ENCODE measurements at regions not wholly inside any gene's neighbourhood (a gene's known extent, or its start where the extent isn't known, plus 50 kb on each side); places are given as distances from the start of the nearest gene placed in this dataset.
A peak's percentile ranks its signal among the peaks of the same experiment; 100 is the strongest.

- Histone ChIP-seq H3K4me3 (no peak overlapping the region), H3K9me3 (no peaks in the 10 kb centered on the region), H3K4me1 (no peaks in the 10 kb centered on the region), H3K27me3 (no peaks in the 10 kb centered on the region), H3K27ac (no peak overlapping the region), H3K36me3 (no peaks in the 10 kb centered on the region)
- DNase-seq, result no peak
- 65 to 86% methylated on average over 5 of the region's 5 CpGs for WGBS, 2 donors
- TF ChIP-seq EP300 (IDR thresholded peaks at IDR 0.05), result no peak
- no peak for TF ChIP-seq POLR2A (IDR thresholded peaks at IDR 0.05)
- TF ChIP-seq, protein P1, sequence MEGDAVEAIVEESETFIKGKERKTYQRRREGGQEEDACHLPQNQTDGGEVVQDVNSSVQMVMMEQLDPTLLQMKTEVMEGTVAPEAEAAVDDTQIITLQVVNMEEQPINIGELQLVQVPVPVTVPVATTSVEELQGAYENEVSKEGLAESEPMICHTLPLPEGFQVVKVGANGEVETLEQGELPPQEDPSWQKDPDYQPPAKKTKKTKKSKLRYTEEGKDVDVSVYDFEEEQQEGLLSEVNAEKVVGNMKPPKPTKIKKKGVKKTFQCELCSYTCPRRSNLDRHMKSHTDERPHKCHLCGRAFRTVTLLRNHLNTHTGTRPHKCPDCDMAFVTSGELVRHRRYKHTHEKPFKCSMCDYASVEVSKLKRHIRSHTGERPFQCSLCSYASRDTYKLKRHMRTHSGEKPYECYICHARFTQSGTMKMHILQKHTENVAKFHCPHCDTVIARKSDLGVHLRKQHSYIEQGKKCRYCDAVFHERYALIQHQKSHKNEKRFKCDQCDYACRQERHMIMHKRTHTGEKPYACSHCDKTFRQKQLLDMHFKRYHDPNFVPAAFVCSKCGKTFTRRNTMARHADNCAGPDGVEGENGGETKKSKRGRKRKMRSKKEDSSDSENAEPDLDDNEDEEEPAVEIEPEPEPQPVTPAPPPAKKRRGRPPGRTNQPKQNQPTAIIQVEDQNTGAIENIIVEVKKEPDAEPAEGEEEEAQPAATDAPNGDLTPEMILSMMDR (IDR thresholded peaks at IDR 0.05), result no peak
- intact Hi-C loops (cut with DNase I), result no loop called here
Observed at GRCh38 chr5:12072441-12072840, 168.2 kb upstream of the CTNND2 start.

DNA sequence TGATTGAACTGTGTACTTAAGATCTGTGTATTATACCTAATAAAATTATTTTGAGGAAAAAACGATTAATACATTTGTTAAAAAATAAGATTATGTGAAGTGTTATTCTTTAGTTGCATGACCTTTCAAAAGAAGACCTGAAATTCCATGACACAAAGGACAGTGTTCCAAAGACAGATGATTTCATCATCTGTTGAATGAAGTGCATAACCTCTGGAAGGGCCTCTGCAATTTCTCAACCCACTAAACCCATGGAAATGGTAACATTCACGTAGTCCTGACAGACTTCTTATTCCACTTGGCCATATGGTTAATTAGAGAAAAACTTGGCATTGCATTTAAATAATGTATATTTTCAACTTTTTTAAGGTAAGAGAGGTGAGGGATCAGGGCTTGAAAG is 167.2 kb upstream of the CTNND2 start:
- DNase-seq, result no peak
- Histone ChIP-seq H3K4me3 (no peak overlapping the region), H3K36me3 (no peaks in the 10 kb centered on the region), H3K4me1 (no peaks in the 10 kb centered on the region), H3K9me3 (no peaks in the 10 kb centered on the region), H3K27ac (no peak overlapping the region), H3K27me3 (no peaks in the 10 kb centered on the region)
- intact Hi-C loops (cut with DNase I), result no loop called here
- TF ChIP-seq EP300 (IDR thresholded peaks at IDR 0.05), result no peak
- TF ChIP-seq, protein P1 (IDR thresholded peaks at IDR 0.05), result no peak
- 83 to 84% methylated on average over 2 of the region's 2 CpGs for WGBS, 2 donors

DNA sequence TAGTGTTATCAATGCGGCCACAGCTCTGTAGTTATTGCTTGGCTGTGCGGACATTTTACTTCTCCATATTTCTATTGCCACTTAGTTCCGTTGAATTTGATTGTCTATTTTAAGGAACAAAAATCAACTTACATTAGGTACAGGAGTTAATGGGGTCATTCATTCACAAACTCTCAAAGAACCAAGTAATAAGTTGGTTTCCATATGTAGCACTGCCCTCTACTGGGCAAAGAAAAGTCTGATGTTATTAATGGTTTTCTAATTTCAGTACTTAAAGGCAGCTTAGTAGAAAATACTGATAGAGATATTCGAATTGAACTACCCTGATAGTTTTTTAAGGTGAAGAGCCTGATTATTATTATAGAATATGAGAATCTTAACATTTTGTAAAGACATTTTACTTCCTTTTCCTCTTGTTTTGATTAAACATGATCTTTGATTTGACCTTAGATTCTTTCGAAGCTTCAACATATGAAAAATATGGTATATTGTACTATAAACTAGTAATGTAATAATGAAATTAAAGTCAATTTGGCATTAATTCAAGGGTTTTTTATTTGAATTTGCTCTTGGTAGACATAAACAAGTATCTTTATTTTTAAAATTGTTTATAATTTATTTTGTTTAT is 119.5 kb upstream of the CTNND2 start:
- H3K27ac ChIP-seq, result no peak overlapping the region
- DNase-seq, result no peak
- no peak overlapping the region for H3K4me3 ChIP-seq
- H3K36me3 ChIP-seq, result no peaks in the 10 kb centered on the region
- no peak for TF ChIP-seq POLR2AphosphoS5 (IDR thresholded peaks at IDR 0.05)
- TF ChIP-seq, protein P1 (IDR thresholded peaks at IDR 0.05), result peak in 1 of 4 experiments; percentile 34
- no peaks in the 10 kb centered on the region for H3K9me3 ChIP-seq
- no peaks in the 10 kb centered on the region for H3K27me3 ChIP-seq
- intact Hi-C loops (cut with DNase I), result loop anchor here (10.0 kb wide), 1 partner anchor 1329 kb away; no protein-coding TSS in a partner anchor
- WGBS, 2 donors, result 56 to 57% methylated on average over 5 of the region's 5 CpGs
- no peaks in the 10 kb centered on the region for H3K4me1 ChIP-seq

GRCh38 chr5:12022444-12022843 is 118.2 kb upstream of the CTNND2 start:
- Histone ChIP-seq H3K4me3 (no peak overlapping the region), H3K36me3 (no peaks in the 10 kb centered on the region), H3K9me3 (no peaks in the 10 kb centered on the region), H3K27ac (no peak overlapping the region), H3K4me1 (no peaks in the 10 kb centered on the region), H3K27me3 (no peaks in the 10 kb centered on the region)
- intact Hi-C loops (cut with DNase I), result loop anchor here (10.0 kb wide), 1 partner anchor 1328 kb away; no protein-coding TSS in a partner anchor
- DNase-seq, result no peak
- TF ChIP-seq EP300 (IDR thresholded peaks at IDR 0.05) (no peak), POLR2AphosphoS5 (IDR thresholded peaks at IDR 0.05) (no peak), POLR2A (IDR thresholded peaks at IDR 0.05) (no peak)
- TF ChIP-seq, protein P1 (IDR thresholded peaks at IDR 0.05), result no peak
- 36 to 74% methylated on average over 3 of the region's 3 CpGs for WGBS, 2 donors

- TF ChIP-seq POLR2AphosphoS5 (IDR thresholded peaks at IDR 0.05) (no peak), POLR2A (IDR thresholded peaks at IDR 0.05) (no peak), EP300 (IDR thresholded peaks at IDR 0.05) (no peak)
- TF ChIP-seq, protein P1 (IDR thresholded peaks at IDR 0.05), result no peak
- no peak overlapping the region for H3K27ac ChIP-seq
- no peak for DNase-seq
- no peaks in the 10 kb centered on the region for H3K36me3 ChIP-seq
- H3K27me3 ChIP-seq, result no peaks in the 10 kb centered on the region
- H3K4me1 ChIP-seq, result no peaks in the 10 kb centered on the region
- intact Hi-C loops (cut with DNase I), result no loop called here
- no peaks in the 10 kb centered on the region for H3K9me3 ChIP-seq
- 88 to 96% methylated on average over 1 of the region's 1 CpG for WGBS, 2 donors
- no peak overlapping the region for H3K4me3 ChIP-seq
Observed at GRCh38 chr5:12019306-12019705, 115.1 kb upstream of the CTNND2 start.

Data from sigmoid colon (tissue), 6 donors.